Sigmoid colon (tissue), 4 donors: ENCODE measurements at regions not wholly inside any gene's neighbourhood (a gene's known extent, or its start where the extent isn't known, plus 50 kb on each side); places are given as distances from the start of the nearest gene placed in this dataset.

ENCODE experiments used
- CTCF ChIP-seq, 4 experiments: fragments of 450-650 bp in 3 of 4; fragments of 200-600 bp in 1 of 4; IDR thresholded peaks; one replicate each; pipeline ENCODE4 v1.5.1; 2016 to 2019; ENCODE audit warnings: antibody characterized with exemption in 4 of 4, mild to moderate bottlenecking in 3 of 4, moderate library complexity in 2 of 4
- EP300 ChIP-seq, 4 donors: sonication (generic); formaldehyde crosslinking; IDR thresholded peaks; one replicate each; pipeline ENCODE4 v1.6.1; 2017; ENCODE audit warnings: antibody characterized with exemption in 4 of 4
- POLR2A ChIP-seq, 2 donors: fragments of 450-650 bp; IDR thresholded peaks; one replicate each; pipeline ENCODE4 v1.6.1; 2016; ENCODE audit warnings: antibody characterized with exemption in 2 of 2, mild to moderate bottlenecking in 2 of 2, moderate library complexity in 2 of 2

- no peak for TF ChIP-seq CTCF (IDR thresholded peaks at IDR 0.05)
- no peak for TF ChIP-seq POLR2A (IDR thresholded peaks at IDR 0.05)
- TF ChIP-seq EP300 (IDR thresholded peaks at IDR 0.05), result no peak
Measured at GRCh38 chr12:47306130-47306529, 226.4 kb upstream of the AMIGO2 start.
